ENCODE measurements at regions not wholly inside any gene's neighbourhood (a gene's known extent, or its start where the extent isn't known, plus 50 kb on each side); places are given as distances from the start of the nearest gene placed in this dataset.

- TF ChIP-seq CTCF (IDR thresholded peaks at IDR 0.05) (no peak), REST (IDR thresholded peaks at IDR 0.05; ENCODE audit: insufficient read depth in 1 of 2, low read depth in 2 of 2, low read length in 1 of 2) (no peak), POLR2AphosphoS5 (IDR thresholded peaks at IDR 0.05; ENCODE audit: low read depth, low read length) (no peak), SIN3A (IDR thresholded peaks at IDR 0.05; ENCODE audit: borderline replicate concordance, insufficient read depth, low read depth, low read length) (no peak), TCF7L2 (IDR thresholded peaks at IDR 0.05; ENCODE audit: low read depth, low read length) (no peak)
Measured at GRCh38 chr1:220438741-220439140, 89.2 kb upstream of the MARK1 start.
